HuH-7.5 (cell line): ENCODE measurements at regions not wholly inside any gene's neighbourhood (a gene's known extent, or its start where the extent isn't known, plus 50 kb on each side); places are given as distances from the start of the nearest gene placed in this dataset.

Source experiments
- DNase-seq: peaks from one replicate; pipeline ENCODE4 v3.0.0; 2011; ENCODE audit warnings: low spot score

- DNase-seq, result no peak
These were observed 527.3 kb downstream of the SNAPC1 start for GRCh38 chr14:62289471-62289870.

GRCh38 chr14:62301080-62301479 lies 538.9 kb downstream of the SNAPC1 start:
- no peak for DNase-seq

GRCh38 chr14:62301911-62302310 lies 539.7 kb downstream of the SNAPC1 start:
- DNase-seq, result no peak

- no peak for DNase-seq
These were observed 541.2 kb downstream of the SNAPC1 start for GRCh38 chr14:62303437-62303836.

GRCh38 chr14:62304257-62304656 lies 542.0 kb downstream of the SNAPC1 start:
- no peak for DNase-seq

GRCh38 chr14:62307844-62308243 lies 545.6 kb downstream of the SNAPC1 start:
- no peak for DNase-seq

- DNase-seq, result no peak
These were observed 546.1 kb downstream of the SNAPC1 start for GRCh38 chr14:62308316-62308715.

- DNase-seq, result no peak
These were observed 546.7 kb downstream of the SNAPC1 start for GRCh38 chr14:62308891-62309290.

- DNase-seq, result no peak
These were observed 551.0 kb downstream of the SNAPC1 start for GRCh38 chr14:62313212-62313611.

- no peak for DNase-seq
These were observed 552.0 kb downstream of the SNAPC1 start for GRCh38 chr14:62314221-62314620.

- DNase-seq, result no peak
These were observed 552.7 kb downstream of the SNAPC1 start for GRCh38 chr14:62314871-62315270.

GRCh38 chr14:62315631-62316030 lies 553.4 kb downstream of the SNAPC1 start:
- no peak for DNase-seq

GRCh38 chr14:62322216-62322615 lies 560.0 kb downstream of the SNAPC1 start:
- DNase-seq, result no peak

- no peak for DNase-seq
These were observed 567.2 kb downstream of the SNAPC1 start for GRCh38 chr14:62329427-62329826.

GRCh38 chr14:62347562-62348011 lies 585.4 kb downstream of the SNAPC1 start:
- DNase-seq, result no peak

- no peak for DNase-seq
These were observed 595.1 kb downstream of the SNAPC1 start for GRCh38 chr14:62357362-62357761.

- DNase-seq, result no peak
These were observed 601.9 kb downstream of the SNAPC1 start for GRCh38 chr14:62364161-62364560.

- no peak for DNase-seq
These were observed 602.6 kb downstream of the SNAPC1 start for GRCh38 chr14:62364800-62365280.

- DNase-seq, result no peak
These were observed 607.8 kb downstream of the SNAPC1 start for GRCh38 chr14:62369919-62370560.

GRCh38 chr14:62373944-62374343 lies 611.7 kb downstream of the SNAPC1 start:
- no peak for DNase-seq

GRCh38 chr14:62378057-62378456 lies 615.8 kb downstream of the SNAPC1 start:
- no peak for DNase-seq

- no peak for DNase-seq
These were observed 619.3 kb downstream of the SNAPC1 start for GRCh38 chr14:62381311-62382070.

- DNase-seq, result no peak
These were observed 636.1 kb downstream of the KCNH5 start for GRCh38 chr14:62409169-62409568.
